Thoracic aorta (tissue), 2 donors: ENCODE measurements at regions not wholly inside any gene's neighbourhood (a gene's known extent, or its start where the extent isn't known, plus 50 kb on each side); places are given as distances from the start of the nearest gene placed in this dataset.
A peak's percentile ranks its signal among the peaks of the same experiment; 100 is the strongest.

Source experiments
- ATAC-seq: fragments of 150-250 bp; one replicate; pipeline ENCODE4 v1.8.0; 2017; ENCODE audit warnings: low read depth; ENCODE audit not compliant: insufficient number of reproducible peaks, low FRiP score
- DNase-seq: peaks from one replicate; pipeline ENCODE4 v3.0.0-alpha.2; 2020; ENCODE audit warnings: low spot score
- H3K27ac ChIP-seq, 2 donors: fragments of 200-600 bp; sonication (generic); 1 replicate in 1 of 2; 2 replicates in 1 of 2; pipeline ENCODE4 v1.5.1; 2016; ENCODE audit warnings: mild to moderate bottlenecking in 2 of 2, moderate library complexity in 2 of 2
- H3K27me3 ChIP-seq: fragments of 200-600 bp; sonication (generic); replicated peaks from 2 replicates; pipeline ENCODE4 v1.6.0; 2016; ENCODE audit warnings: mild to moderate bottlenecking; ENCODE audit not compliant: insufficient read depth
- H3K36me3 ChIP-seq: fragments of 200-600 bp; sonication (generic); one replicate; pipeline ENCODE4 v1.5.1; 2016
- H3K4me1 ChIP-seq, 2 donors: fragments of 200-600 bp; sonication (generic); 1 replicate in 1 of 2; 2 replicates in 1 of 2; pipeline versions ENCODE4 v1.5.1 to v1.6.0; 2016; ENCODE audit warnings: low read depth in 2 of 2, mild to moderate bottlenecking in 1 of 2; ENCODE audit not compliant: control insufficient read depth in 1 of 2
- H3K4me3 ChIP-seq: fragments of 200-600 bp; sonication (generic); 2 replicates; pipeline ENCODE4 v1.5.1; 2016; ENCODE audit warnings: mild to moderate bottlenecking
- H3K9me3 ChIP-seq: fragments of 200-600 bp; sonication (generic); 2 replicates; pipeline ENCODE4 v1.5.1; 2016
- TF ChIP-seq, protein P1 (sequence below): fragments of 200-600 bp; sonication (generic); IDR thresholded peaks from one replicate; pipeline ENCODE4 v1.5.1; 2019; ENCODE audit warnings: antibody characterized with exemption

DNA sequence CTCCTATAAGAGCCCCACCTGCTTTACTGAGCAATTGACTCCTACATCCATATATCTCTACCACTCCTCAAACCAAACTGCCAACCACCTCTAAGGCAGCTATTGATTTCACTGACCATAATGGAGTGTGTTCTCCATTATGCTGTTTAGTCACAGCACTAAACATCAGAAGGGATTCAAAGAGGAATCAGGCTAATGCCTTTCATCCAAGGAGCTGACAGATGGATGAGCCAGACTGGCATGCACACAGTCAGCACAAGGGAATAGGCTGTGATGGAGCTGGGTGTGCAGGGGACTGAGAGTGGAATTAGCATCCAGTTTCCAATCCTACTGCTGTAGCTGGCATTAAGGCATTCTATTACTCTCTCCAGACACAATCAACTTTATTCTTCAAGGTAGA is 88.7 kb upstream of the CCL2 start:
- Histone ChIP-seq H3K27me3 (no peaks in the 10 kb centered on the region), H3K4me3 (no peak overlapping the region), H3K9me3 (no peaks in the 10 kb centered on the region), H3K4me1 (peaks cover 7% of the 10 kb centered on the region in 2 donors), H3K27ac (no peak overlapping the region), H3K36me3 (no peaks in the 10 kb centered on the region)
- DNase-seq (no peak), ATAC-seq (no peak)
- TF ChIP-seq, protein P1, sequence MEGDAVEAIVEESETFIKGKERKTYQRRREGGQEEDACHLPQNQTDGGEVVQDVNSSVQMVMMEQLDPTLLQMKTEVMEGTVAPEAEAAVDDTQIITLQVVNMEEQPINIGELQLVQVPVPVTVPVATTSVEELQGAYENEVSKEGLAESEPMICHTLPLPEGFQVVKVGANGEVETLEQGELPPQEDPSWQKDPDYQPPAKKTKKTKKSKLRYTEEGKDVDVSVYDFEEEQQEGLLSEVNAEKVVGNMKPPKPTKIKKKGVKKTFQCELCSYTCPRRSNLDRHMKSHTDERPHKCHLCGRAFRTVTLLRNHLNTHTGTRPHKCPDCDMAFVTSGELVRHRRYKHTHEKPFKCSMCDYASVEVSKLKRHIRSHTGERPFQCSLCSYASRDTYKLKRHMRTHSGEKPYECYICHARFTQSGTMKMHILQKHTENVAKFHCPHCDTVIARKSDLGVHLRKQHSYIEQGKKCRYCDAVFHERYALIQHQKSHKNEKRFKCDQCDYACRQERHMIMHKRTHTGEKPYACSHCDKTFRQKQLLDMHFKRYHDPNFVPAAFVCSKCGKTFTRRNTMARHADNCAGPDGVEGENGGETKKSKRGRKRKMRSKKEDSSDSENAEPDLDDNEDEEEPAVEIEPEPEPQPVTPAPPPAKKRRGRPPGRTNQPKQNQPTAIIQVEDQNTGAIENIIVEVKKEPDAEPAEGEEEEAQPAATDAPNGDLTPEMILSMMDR: no peak

DNA sequence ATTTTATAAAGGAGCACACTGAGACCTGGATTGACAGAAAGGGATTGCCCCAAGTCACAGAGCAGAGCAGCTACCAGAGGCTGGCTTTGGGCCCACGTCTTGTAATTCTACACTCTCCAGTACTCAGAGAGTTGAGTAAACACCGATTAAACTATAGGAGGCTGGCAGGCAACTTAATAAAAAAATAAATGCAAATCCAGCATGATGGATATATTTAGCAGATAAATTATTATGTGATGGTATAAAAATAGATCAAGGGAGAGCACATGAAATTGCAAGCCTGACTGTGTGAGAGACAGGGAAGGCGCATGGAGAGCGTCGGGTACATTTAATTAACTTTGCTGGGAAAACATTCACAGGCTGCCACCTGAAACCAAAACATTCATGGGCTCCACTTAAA is 87.7 kb upstream of the CCL2 start:
- TF ChIP-seq, protein P1: no peak
- no peaks in the 10 kb centered on the region for H3K27me3 ChIP-seq
- no peaks in the 10 kb centered on the region for H3K9me3 ChIP-seq
- H3K4me3 ChIP-seq: no peak overlapping the region
- no peak overlapping the region for H3K27ac ChIP-seq
- DNase-seq (no peak), ATAC-seq (no peak)
- peaks cover 7% of the 10 kb centered on the region in 2 donors for H3K4me1 ChIP-seq
- no peaks in the 10 kb centered on the region for H3K36me3 ChIP-seq

- Histone ChIP-seq H3K36me3 (no peaks in the 10 kb centered on the region), H3K27me3 (no peaks in the 10 kb centered on the region), H3K4me3 (no peak overlapping the region), H3K4me1 (no peaks in the 10 kb centered on the region), H3K27ac (no peak overlapping the region), H3K9me3 (no peaks in the 10 kb centered on the region)
- ATAC-seq (no peak), DNase-seq (no peak)
- TF ChIP-seq, protein P1: no peak
Measured at GRCh38 chr17:34168989-34169388, 86.1 kb upstream of the CCL2 start.

GRCh38 chr17:34169496-34169895 is 85.6 kb upstream of the CCL2 start:
- Histone ChIP-seq H3K36me3 (no peaks in the 10 kb centered on the region), H3K9me3 (no peaks in the 10 kb centered on the region), H3K27me3 (no peaks in the 10 kb centered on the region), H3K4me3 (no peak overlapping the region), H3K27ac (no peak overlapping the region), H3K4me1 (no peaks in the 10 kb centered on the region)
- TF ChIP-seq, protein P1: no peak
- DNase-seq (no peak), ATAC-seq (no peak)

GRCh38 chr17:34171245-34171818 is 83.8 kb upstream of the CCL2 start:
- DNase-seq: no peak
- TF ChIP-seq, protein P1: peak; percentile 75
- no peak overlapping the region for H3K27ac ChIP-seq
- H3K9me3 ChIP-seq: no peaks in the 10 kb centered on the region
- no peak for ATAC-seq
- H3K27me3 ChIP-seq: no peaks in the 10 kb centered on the region
- no peaks in the 10 kb centered on the region for H3K4me1 ChIP-seq
- no peak overlapping the region for H3K4me3 ChIP-seq
- no peaks in the 10 kb centered on the region for H3K36me3 ChIP-seq
